ENCODE measurements at regions not wholly inside any gene's neighbourhood (a gene's known extent, or its start where the extent isn't known, plus 50 kb on each side); places are given as distances from the start of the nearest gene placed in this dataset.
"Not testable (repeated sequence)": the region's sequence is repeated elsewhere in the genome, so short reads cannot be mapped to it uniquely, and the experiment has no call there.

DNA sequence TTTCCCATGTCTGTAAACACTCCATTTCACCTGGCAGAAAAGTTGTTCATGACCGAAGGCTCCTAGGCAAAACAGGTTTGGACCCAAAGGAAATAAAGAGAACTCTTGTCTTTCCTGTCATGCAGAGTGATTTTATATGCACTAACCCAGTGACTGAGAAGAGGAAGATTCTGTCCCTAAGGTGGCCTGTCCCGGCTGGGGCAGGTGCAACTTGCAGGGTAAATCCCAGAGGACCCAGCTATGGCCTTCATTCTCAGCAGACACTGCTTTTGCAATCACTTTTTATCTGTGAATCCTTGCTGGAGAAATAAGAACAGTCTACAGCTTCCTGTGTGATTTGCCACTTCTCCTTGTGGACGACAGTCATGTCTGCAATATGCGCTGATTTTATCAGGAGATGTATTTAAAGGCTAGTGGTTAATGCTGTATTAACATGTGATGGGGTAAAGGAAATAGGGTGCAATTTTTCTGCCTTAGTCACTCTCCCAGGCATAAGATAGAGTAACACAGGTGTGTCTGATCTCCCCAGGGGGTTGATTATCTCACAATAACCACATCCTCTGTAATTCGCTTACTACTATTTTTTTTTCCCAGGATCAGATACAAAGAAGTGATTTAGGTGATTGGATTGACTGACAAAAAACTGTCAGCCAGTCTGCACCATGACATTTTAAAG lies 696.8 kb upstream of the SOX9 start:
- no peak for DNase-seq (ENCODE audit: low read depth, low spot score)

DNA sequence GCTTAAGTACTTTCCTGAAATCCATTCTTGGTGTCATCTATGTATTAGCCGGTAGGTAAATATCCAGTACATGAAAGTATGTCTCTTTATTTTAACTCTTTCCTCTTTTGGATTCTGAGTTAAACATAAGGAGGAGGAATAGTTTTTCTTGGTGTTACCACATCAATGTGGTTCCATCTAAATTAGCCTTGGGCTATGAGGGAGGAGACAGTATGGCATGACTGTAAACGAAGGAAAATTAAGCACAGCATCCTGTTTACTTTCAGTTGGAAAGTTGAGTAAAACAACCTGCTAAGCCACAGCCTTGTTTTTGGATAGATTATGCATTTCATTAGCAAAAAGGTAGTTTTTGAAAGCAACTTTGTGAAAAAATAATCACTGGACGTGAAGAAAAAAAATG lies 693.0 kb upstream of the SOX9 start:
- DNase-seq (ENCODE audit: low read depth, low spot score): no peak

DNA sequence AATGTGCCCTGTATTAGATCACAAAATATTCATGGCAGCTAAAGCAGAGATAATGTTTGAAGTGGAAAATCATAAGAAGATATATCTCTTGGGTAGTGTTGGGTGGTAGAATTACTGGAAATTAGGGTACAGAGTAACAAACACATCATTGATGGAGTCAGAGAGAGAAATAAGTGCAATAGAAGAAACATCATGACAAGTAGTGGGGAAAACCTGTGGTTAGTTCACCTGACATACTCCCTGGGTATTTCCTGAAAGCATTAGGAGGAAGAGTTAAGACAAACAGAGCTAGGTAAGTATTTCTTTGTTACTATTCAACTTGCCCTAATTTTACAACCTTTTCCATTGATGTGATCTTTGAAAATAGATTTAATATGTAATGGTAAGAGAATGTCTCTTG lies 691.9 kb upstream of the SOX9 start:
- no peak for DNase-seq (ENCODE audit: low read depth, low spot score)

DNA sequence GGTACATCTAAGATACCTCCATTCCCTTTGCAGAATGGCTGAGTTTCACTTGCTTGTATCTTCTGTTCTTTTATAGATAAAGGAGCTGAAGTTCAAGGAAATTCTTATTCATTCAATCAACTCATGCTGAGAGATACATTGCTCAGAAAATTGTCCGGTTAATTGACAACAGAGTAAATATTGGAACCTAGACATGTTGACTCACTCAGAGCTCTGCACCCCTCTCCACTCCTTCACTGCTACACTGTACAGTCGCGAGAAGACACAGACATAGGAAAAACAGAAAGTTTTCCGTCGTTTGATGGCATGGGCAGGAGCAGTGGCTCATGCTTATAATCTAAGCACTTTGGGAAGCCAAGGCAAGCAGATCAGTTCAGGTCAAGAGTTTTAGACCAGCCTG lies 690.5 kb upstream of the SOX9 start:
- DNase-seq (ENCODE audit: low read depth, low spot score): no peak

DNA sequence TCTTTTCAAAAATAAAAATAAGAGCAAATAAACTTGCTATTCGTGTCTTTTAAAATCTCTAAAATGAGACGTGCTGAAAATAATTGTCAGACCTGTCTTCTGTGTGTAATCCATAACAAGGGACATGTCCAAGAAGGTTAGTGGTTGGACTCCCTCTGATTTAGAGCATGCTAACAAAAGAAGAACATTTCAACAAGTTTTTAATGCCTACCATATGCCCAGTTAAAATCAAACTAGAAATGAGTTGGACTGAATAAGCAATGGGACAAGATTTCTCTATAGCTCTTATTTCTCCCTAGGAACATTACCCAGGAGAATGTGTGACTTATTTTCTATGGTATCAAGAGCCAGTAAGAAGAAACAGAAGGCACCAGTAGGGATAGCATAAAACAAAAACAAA lies 689.7 kb upstream of the SOX9 start:
- no peak for DNase-seq (ENCODE audit: low read depth, low spot score)

DNA sequence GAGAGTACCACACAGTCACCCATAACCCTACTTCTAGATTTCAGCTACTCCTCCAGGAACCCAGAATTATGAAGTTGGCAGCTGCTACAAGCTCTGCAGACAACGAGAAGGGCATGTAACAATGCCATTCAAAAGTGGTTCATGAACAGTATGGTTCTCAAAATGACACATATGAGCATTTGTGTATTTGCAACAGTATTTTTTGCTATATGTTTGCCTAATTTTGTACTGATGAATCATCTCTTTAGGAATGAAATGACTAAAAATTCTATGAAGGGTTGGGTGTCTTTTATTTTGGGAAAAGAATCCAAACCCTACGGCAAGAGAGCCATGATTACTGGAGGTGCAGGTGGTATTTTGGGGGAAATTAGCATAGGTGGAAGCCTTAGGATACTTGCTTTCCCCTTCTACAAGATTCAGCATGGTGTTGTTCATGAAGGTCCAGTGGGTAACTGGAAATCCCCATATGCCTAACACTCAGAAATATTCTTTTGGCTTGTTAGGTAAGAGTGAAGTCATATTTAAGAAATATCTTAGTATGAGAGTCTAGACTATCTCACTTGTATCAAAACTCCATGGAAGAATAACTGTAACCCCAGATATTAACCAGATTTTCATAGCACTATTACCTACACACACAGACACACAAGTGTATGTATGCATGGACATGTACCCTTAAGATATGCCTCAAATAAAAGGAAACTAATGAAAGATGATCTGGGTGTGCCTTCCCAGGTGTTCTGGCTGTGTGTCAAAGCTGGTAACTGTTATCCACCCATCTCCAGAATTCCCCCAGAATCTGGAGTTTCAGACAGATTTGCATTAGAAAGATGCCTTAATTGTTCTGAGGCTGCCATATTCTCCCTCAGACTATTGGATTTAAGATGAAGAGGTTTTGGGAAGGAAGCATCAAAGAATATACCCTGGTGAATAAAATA lies 688.2 kb upstream of the SOX9 start:
- DNase-seq (ENCODE audit: low read depth, low spot score): no peak

DNA sequence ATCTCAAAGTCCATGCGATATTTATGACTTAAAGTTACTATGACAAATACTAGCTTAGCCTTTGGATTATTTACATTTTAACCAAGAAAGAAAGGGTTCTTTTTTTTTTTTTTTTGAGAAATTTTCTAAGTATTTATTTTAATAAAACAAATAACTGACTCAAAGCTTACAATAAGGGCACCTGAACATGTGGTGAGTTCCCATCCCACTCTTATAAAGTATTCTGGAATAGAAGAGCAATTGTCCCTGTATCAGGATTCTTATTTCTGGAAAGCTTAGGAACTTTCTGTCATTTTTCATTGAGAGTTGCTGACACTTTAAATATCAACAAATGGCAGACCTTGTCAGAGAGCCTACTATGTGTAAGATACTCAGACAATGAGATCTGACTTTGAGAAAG lies 686.1 kb upstream of the SOX9 start:
- DNase-seq (ENCODE audit: low read depth, low spot score): no peak

DNA sequence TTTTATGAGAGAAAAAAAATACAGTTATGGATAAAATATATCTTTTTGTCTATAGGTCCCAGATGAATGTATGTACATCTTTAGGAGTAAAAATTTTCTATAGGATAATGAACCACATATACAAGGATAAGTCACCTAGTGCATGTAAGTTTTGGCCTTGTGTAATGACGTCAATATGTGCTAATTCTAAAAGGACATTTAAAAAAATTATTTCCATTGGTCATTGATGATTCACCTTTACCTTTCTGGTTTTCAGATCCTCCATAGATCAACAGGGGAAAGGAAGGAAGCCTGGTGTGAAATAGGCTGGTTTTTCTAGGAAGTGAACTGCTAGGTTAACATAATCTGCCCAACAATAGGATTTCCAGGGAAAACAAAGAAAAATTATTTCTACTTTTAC lies 684.3 kb upstream of the SOX9 start:
- DNase-seq (ENCODE audit: low read depth, low spot score): no peak

DNA sequence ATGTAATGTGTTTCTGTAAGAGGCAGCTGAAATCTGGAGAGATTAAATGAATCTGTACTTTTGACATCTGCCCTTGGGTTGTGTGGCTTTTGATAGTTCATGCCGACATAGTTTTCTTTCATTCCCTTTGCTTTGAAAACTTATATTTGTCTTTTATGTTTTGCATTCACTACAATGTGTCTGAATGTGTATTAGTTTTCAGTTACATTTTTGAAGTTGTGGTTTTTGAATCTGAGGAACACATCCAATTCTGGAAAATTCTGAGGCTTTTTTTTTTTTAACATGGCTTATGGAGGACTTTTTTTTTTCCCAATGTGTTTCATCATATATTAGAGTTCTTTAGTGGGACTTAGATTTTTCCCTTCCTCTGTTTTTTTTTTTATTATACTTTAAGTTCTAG lies 683.7 kb upstream of the SOX9 start:
- DNase-seq (ENCODE audit: low read depth, low spot score): no peak

DNA sequence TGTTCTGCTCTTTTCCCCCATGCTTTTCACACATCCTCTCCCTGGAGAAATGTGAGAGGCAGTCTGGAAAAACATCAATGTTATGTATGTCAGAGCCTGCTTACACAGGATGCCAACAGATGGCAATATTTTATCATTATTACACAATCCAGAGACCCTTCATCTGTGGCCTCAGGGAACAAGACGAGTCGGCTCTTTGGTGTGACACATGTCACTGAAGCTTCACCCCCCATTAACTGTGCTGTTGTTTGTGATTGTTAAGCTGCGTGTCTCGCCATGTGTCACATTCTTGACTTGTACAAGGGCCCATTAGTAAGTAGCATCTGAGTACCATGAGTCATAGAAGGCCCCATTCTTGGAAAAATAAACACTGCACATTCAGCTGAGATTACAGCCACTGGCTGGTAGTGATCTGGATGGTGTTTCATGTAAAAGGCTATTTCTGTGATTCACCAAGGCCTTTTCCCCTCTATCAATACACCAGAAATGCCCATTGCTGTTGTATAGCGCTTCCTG lies 682.1 kb upstream of the SOX9 start:
- DNase-seq (ENCODE audit: low read depth, low spot score): peak; percentile 16

DNA sequence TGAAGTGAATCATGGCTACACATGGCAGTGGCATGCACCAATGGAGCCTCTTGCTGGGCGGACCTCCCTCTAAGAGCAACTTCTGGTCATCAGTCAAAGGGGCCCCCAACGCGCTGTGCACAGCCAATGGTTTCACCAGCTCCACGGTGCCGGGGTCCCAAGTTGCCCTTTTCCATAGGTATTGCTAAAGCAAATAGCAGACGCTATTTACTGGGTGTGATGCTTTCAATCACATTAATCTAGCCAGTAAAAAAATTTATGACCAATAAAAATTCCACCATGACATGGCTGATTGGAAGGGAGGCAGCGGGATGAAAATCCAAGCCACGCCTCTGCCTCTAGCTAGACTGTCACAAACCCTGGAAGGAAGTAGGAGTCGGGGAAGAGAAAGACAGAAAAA lies 680.3 kb upstream of the SOX9 start:
- peak; percentile 5 for DNase-seq (ENCODE audit: low read depth, low spot score)

DNA sequence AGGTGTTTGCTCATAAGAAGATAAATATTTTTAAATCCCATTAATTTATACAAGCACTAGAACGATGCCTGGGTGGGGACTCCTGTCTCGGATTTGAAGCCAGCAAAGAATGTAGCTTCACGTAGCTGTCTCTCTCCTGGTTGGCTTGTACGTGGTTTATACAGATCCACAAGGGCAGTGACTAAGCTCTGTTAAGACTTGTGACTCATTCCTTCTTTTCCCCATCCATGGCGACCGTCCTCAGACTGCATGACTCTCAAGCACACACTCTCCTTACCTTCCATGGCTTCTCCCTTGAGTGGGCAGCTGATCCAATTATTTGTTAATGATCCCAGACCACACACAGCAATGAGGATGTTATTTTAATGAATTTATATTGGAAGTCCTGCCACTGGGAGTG lies 679.7 kb upstream of the SOX9 start:
- no peak for DNase-seq (ENCODE audit: low read depth, low spot score)

DNA sequence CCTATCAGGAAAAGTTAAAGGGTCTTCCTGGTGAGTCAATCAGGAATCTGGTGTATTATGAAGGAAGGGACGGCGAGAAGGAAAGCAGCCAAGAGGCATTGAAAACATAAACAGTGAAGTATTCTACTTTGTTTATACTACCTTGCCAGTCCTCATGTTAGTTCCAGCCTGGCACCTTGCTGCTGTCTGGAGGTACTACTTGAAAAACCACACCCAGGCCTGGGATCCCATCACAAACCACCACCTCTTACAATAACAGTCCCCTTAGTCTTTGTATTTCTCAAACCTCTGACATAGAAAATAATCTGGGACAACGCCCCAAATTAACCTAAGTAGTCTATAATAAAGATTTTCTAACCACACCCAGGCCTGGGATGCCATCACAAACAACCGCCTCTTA lies 676.7 kb upstream of the SOX9 start:
- no peak for DNase-seq (ENCODE audit: low read depth, low spot score)

DNA sequence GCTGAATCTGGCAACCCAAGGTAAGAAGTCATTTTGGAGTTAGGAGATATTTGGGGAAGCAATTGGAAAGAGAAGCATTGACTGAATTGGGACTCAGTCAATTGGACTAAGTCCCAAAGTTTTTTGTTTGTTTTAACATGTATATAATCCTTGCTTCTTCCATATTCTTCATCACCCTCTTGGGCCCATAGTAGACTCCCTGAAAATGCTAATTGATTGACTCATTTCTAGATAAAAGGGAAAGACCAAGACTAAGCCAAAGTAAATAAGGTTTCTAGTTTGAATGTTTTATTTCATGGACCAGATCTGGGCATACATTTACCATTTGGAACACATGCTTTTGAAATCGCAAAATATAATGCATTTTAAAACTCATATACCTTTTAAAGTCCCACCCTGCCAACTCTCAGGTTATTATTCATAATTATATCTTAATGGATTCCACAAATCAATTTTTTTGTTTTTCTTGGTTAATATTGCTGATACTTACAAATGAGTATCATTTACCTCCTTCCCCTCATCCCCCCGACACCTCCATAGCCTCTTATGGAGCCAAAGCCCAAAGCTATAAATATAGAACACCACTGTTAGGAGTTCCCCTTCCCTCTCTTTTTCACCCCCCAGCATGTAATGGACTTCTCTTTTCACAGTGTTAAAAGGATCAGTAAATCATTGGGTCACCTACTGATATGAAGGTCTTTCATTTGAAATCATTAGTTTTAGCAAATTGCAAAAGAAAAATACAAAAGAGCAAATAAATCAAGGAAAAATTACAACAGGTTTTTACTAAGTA lies 674.0 kb upstream of the SOX9 start:
- DNase-seq (ENCODE audit: low read depth, low spot score): no peak

DNA sequence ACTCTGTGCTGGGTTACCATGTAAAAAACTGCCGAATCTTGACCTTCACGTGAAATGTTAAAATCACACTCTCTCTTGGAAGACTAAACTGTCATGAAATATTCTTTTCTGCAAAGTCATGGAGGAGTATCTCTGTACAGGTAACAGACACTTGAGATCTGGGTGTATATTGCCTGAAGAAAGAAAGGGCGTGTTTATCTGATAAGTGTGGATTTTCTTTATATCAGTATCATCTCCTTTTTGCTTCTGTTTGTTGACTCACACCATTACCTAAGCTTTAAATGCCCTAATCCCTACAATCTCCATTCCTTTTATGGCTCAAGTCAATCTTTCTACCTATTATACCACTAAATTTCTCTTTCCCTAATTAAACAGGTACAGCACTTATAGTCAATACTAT lies 673.2 kb upstream of the SOX9 start:
- DNase-seq (ENCODE audit: low read depth, low spot score): no peak

DNA sequence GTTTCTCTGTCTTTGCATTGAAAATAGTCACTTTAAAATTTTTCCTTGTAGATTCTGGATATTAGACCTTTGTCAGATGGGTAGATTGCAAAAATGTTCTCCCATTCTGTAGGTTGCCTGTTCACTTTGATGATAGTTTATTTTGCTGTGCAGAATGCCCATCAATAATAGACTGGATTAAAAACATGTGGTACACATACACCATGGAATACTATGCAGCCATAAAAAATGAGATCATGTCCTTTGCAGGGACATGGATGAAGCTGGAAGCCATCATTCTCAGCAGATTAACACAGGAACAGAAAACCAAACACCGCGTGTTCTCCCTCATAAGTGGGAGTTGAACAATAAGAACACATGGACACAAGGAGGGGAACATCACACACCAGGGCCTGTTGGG lies 670.2 kb upstream of the SOX9 start:
- DNase-seq (ENCODE audit: low read depth, low spot score): not testable (repeated sequence)

DNA sequence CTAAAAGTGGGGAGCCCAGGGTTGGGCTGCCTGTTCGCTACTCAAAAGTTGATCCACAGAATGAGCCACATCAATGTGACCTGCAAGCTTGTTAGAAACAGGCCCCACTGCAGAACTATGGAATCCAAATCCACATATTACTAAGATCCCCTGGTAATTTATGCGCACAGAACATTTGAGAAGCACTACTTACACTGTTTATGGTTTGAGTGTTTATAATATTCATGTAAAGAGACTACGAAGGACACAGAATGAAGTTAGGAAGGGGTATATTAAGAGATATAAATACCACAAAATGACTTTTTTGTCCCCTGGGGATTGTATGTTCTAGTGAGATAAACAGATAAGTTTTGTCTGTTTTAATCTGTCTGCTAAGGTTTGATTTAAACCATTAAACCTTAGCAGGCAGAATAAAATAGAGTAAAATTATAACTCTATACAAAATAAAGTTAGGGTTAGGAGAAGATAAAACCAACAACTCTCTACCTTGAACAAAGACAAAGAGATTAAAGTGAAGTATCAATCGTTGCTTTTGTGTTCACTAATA lies 666.9 kb upstream of the SOX9 start:
- DNase-seq (ENCODE audit: low read depth, low spot score): no peak

DNA sequence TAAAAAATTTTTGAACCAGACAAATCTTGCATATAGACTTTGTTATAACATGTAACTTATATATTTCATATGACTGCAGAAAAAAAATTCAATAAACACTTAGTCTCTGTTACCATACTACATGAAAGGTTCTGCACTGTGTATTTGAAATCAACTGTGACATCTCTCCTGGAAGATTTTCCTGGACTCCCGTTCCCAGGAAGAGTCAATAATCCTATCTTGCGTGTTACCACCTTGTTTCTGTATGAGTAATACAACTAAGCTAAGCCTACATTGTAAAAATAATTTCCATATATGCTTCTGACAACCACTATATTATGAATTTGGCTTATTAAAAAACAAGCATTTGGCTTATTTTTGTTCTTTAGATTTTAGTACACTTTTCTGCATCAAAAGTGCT lies 665.6 kb upstream of the SOX9 start:
- DNase-seq (ENCODE audit: low read depth, low spot score): no peak

DNA sequence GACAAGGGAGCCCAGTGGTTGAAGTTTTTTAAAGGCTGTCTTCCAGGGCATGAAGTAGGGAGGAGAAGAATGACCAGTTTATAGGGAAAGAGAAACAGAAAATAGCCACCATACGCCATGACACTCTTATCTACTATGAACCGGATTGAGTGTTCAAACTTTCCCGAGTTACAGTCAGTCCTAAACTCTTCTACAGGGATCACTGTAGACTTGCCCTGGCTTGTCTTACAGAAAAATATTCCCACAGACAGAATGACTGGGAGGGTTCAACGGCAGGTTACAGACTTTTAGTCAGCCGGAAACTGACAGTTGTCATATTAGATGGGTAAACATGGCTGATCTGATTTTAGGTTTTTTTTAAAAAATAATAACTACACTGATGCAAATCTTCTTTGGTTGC lies 662.5 kb upstream of the SOX9 start:
- no peak for DNase-seq (ENCODE audit: low read depth, low spot score)

DNA sequence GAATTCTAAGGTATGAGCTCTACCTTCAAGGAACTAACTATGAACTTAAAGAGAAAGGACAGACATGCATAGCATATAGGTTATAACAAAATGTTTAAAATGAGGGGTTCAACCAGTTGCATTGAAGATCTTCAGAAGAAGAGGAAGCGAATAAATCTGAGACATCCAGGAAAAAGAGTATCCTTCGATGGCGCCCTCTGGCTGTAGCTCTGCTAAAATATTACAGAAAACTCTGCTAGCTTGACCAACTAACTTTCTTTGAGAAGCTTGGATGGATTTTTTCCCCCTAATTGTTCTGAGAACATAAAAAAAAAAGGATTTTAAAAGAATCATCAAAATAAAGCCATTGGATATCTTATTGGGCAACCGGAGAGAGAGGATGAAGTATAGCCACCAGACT lies 659.9 kb upstream of the SOX9 start:
- DNase-seq (ENCODE audit: low read depth, low spot score): peak; percentile 17

DNA sequence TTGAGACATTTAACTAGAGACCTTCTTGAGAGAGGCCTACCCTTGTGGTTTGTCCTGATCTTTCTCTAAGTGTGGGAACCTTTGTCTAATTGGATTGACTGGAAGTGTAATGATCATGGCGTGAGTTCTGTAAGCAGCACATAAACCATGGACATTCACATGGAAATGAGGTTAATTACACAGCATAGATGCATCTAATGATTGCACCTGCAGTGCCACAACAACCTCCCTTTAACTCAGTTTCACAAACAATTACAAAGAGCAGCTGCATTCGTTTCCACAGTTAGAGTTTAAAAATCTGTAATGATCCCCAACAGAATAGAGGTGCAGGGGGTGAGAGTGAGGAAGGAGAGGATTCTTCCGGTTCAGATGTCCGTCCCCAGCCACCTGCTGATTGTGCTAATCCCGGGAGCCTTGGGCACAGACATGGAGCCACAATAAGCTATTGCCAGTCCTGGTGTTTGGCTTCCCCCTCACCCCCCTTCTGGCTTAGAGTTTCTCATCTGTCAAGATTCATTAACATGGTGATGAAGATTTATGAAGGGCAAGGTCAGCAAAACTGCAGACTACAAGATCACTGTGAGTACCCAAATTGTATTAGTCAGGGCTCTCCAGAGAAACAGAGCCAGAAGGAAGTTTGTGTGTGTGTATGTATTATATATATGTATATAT lies 659.2 kb upstream of the SOX9 start:
- DNase-seq (ENCODE audit: low read depth, low spot score): peak; percentile 8
